Stimulated activated naive B cell treated with anti-CD40 and anti-IgM and Interleukin-4, amounts not matched to agents 10 μg/mL and 1 μg/mL and 100 μg/mL, for 72 hours (primary cell): ENCODE measurements at regions not wholly inside any gene's neighbourhood (a gene's known extent, or its start where the extent isn't known, plus 50 kb on each side); places are given as distances from the start of the nearest gene placed in this dataset.
"Not testable (repeated sequence)": the region's sequence is repeated elsewhere in the genome, so short reads cannot be mapped to it uniquely, and the experiment has no call there.

Source experiments
- ATAC-seq, 2 donors: fragments of 150-1000 bp; cut with Tn5 transposase; replicated peaks; 2 replicates each; pipeline ENCODE4 v1.10.0; 2021; ENCODE audit warnings: moderate library complexity in 1 of 2
- DNase-seq: peaks from one replicate; pipeline ENCODE4 v3.0.0; 2021
- H3K27ac Mint-ChIP-seq: one replicate; pipeline ENCODE4 v1.8.0; 2022; ENCODE audit warnings: mild to moderate bottlenecking, mixed read lengths
- H3K27me3 Mint-ChIP-seq, 2 donors: one replicate each; pipeline ENCODE4 v1.8.0; 2022; ENCODE audit warnings: mixed read lengths in 2 of 2
- H3K36me3 Mint-ChIP-seq, 2 donors: one replicate each; pipeline ENCODE4 v1.8.0; 2022; ENCODE audit warnings: mixed read lengths in 2 of 2, mild to moderate bottlenecking in 1 of 2
- H3K4me1 Mint-ChIP-seq, 2 donors: one replicate each; pipeline ENCODE4 v1.8.0; 2022; ENCODE audit warnings: mixed read lengths in 2 of 2, mild to moderate bottlenecking in 1 of 2
- H3K4me3 Mint-ChIP-seq, 2 donors: one replicate each; pipeline ENCODE4 v1.8.0; 2022; ENCODE audit warnings: mild to moderate bottlenecking in 2 of 2, mixed read lengths in 2 of 2, moderate library complexity in 1 of 2
- H3K9me3 Mint-ChIP-seq, 2 donors: one replicate each; pipeline ENCODE4 v1.8.0; 2022; ENCODE audit warnings: mixed read lengths in 2 of 2, mild to moderate bottlenecking in 1 of 2

GRCh38 chr5:174533751-174534241, 190.6 kb upstream of the MSX2 start:
- no peaks in the 10 kb centered on the region for H3K4me1 Mint-ChIP-seq
- no peak overlapping the region for H3K4me3 Mint-ChIP-seq
- peaks cover 0 to 1% of the 10 kb centered on the region in 2 donors for H3K36me3 Mint-ChIP-seq
- peaks cover 0 to 3% of the 10 kb centered on the region in 2 donors for H3K9me3 Mint-ChIP-seq
- no peak overlapping the region for H3K27ac Mint-ChIP-seq
- no peak for DNase-seq
- H3K27me3 Mint-ChIP-seq, result peaks cover 6% of the 10 kb centered on the region in 2 donors
- ATAC-seq, result no peak

DNA sequence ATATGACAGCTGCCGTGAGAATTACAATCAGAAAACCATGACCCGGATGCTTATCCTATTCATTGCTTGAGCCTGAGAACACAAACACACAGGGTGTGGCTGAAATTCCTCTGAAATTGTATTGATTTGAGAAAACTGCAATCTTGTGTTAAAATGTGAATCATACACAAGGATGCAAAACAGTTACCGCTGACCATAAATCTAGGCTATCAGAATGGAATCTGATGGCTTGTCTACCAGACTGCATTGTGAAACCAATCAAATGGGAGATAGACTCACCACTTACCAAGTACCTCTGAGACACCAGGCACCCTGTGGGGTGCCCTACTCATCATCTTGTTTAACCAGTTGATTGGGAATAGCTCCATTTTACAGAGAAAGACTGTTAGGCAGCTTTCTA, 188.7 kb upstream of the MSX2 start:
- ATAC-seq (no peak), DNase-seq (no peak)

GRCh38 chr5:174539823-174540222, 184.6 kb upstream of the MSX2 start:
- not testable (repeated sequence) for H3K27me3 Mint-ChIP-seq, H3K9me3 Mint-ChIP-seq, ATAC-seq, H3K27ac Mint-ChIP-seq, H3K4me1 Mint-ChIP-seq, DNase-seq, H3K36me3 Mint-ChIP-seq, H3K4me3 Mint-ChIP-seq

More for the DNA sequence above, 188.7 kb upstream of the MSX2 start:
- Mint-ChIP-seq H3K27ac (no peak overlapping the region), H3K9me3 (peaks cover 0 to 5% of the 10 kb centered on the region in 2 donors), H3K27me3 (peaks cover 4 to 5% of the 10 kb centered on the region in 2 donors), H3K4me1 (no peaks in the 10 kb centered on the region), H3K4me3 (no peak overlapping the region), H3K36me3 (peaks cover 0 to 1% of the 10 kb centered on the region in 2 donors)

GRCh38 chr5:174542037-174542436, 182.3 kb upstream of the MSX2 start:
- peaks cover 0 to 1% of the 10 kb centered on the region in 2 donors for H3K36me3 Mint-ChIP-seq
- H3K27ac Mint-ChIP-seq, result no peak overlapping the region
- DNase-seq (no peak), ATAC-seq (no peak)
- H3K4me1 Mint-ChIP-seq, result no peaks in the 10 kb centered on the region
- no peaks in the 10 kb centered on the region for H3K27me3 Mint-ChIP-seq
- no peak overlapping the region for H3K4me3 Mint-ChIP-seq
- peaks cover 3 to 6% of the 10 kb centered on the region in 2 donors for H3K9me3 Mint-ChIP-seq

DNA sequence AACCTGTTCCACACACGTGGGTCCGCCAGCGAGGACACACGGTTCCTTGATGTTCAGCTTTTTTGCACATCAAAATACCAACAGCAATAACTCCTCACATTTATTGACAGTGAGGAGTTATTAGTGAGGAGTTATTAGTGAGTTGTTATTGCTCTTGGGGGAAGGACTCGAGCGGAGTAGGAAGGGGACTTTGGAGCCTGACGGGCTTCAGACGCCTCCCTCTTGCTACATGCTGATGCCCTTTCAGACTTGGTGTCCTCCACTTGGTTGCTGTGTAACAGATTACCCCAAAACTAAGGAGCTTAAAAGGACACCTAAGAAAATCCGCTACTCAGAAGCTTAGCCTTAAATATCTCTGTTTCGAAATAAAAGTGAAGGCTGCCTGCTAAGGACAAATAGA, 181.9 kb upstream of the MSX2 start:
- Mint-ChIP-seq H3K36me3 (peaks cover 0 to 1% of the 10 kb centered on the region in 2 donors), H3K27me3 (no peaks in the 10 kb centered on the region), H3K9me3 (peaks cover 3 to 6% of the 10 kb centered on the region in 2 donors), H3K4me3 (no peak overlapping the region), H3K4me1 (no peaks in the 10 kb centered on the region), H3K27ac (no peak overlapping the region)
- ATAC-seq (no peak), DNase-seq (no peak)

- H3K36me3 Mint-ChIP-seq, result no peaks in the 10 kb centered on the region
- peaks cover 3% of the 10 kb centered on the region in 2 donors for H3K9me3 Mint-ChIP-seq
- DNase-seq (no peak), ATAC-seq (no peak)
- no peak overlapping the region for H3K27ac Mint-ChIP-seq
- no peaks in the 10 kb centered on the region for H3K27me3 Mint-ChIP-seq
- no peak overlapping the region for H3K4me3 Mint-ChIP-seq
- H3K4me1 Mint-ChIP-seq, result no peaks in the 10 kb centered on the region
These were observed 178.5 kb upstream of the MSX2 start for GRCh38 chr5:174545926-174546325.

- H3K9me3 Mint-ChIP-seq, result peaks cover 1 to 3% of the 10 kb centered on the region in 2 donors
- H3K27ac Mint-ChIP-seq, result no peak overlapping the region
- H3K36me3 Mint-ChIP-seq, result no peaks in the 10 kb centered on the region
- no peaks in the 10 kb centered on the region for H3K27me3 Mint-ChIP-seq
- no peak overlapping the region for H3K4me3 Mint-ChIP-seq
- no peaks in the 10 kb centered on the region for H3K4me1 Mint-ChIP-seq
- DNase-seq (no peak), ATAC-seq (no peak)
These were observed 176.6 kb upstream of the MSX2 start for GRCh38 chr5:174547814-174548213.

DNA sequence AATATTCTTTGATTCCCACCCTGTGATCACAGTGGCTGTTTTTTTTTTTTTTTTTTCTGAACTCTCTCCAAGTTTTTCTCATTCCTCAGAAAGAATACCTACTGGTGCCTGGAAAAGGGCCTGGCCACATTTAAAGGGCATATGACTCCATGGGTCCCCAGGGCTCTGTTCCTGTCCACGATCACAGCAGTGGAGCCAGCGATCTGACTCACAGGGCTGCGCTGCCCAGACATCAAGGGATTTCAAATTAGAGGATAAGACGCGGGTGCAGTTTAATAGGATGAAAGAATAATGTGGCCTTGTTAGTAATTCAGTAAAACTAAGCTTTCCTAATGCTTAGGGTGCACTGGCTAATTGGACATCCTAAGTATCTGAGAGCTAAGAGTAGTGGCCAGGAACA, 175.1 kb upstream of the MSX2 start:
- H3K27me3 Mint-ChIP-seq, result no peaks in the 10 kb centered on the region
- DNase-seq (no peak), ATAC-seq (no peak)
- H3K27ac Mint-ChIP-seq, result no peak overlapping the region
- no peaks in the 10 kb centered on the region for H3K36me3 Mint-ChIP-seq
- H3K4me1 Mint-ChIP-seq, result no peaks in the 10 kb centered on the region
- H3K9me3 Mint-ChIP-seq, result peaks cover 1 to 3% of the 10 kb centered on the region in 2 donors
- H3K4me3 Mint-ChIP-seq, result no peak overlapping the region

- Mint-ChIP-seq H3K4me3 (no peak overlapping the region), H3K9me3 (peaks cover 1 to 3% of the 10 kb centered on the region in 2 donors), H3K27ac (no peak overlapping the region), H3K36me3 (no peaks in the 10 kb centered on the region), H3K4me1 (no peaks in the 10 kb centered on the region), H3K27me3 (no peaks in the 10 kb centered on the region)
- ATAC-seq (no peak), DNase-seq (no peak)
These were observed 174.4 kb upstream of the MSX2 start for GRCh38 chr5:174550026-174550425.

DNA sequence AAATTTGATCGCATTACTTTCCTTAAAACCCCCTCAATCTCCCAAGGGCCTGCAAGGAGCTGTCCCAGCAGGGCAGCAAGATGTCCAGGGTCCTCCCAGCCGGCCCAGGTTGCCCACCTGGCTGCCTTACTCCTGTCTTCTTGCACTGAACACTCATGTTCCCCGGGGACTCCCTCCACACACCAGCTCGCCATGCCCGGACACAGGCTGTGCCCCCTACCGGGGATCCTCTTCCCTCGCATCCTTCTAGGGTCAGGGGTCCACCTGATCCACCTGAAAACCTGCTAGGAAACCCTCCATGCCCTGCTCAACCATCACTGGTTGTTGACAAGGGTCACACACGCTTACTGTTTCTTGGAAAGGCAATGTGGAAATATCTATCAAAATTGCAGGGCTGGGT, 172.0 kb upstream of the MSX2 start:
- H3K36me3 Mint-ChIP-seq, result peaks cover 0 to 1% of the 10 kb centered on the region in 2 donors
- no peaks in the 10 kb centered on the region for H3K4me1 Mint-ChIP-seq
- DNase-seq (no peak), ATAC-seq (no peak)
- H3K27ac Mint-ChIP-seq, result no peak overlapping the region
- no peaks in the 10 kb centered on the region for H3K27me3 Mint-ChIP-seq
- H3K4me3 Mint-ChIP-seq, result no peak overlapping the region
- H3K9me3 Mint-ChIP-seq, result peaks cover 5 to 8% of the 10 kb centered on the region in 2 donors

GRCh38 chr5:174553556-174553955, 170.8 kb upstream of the MSX2 start:
- Mint-ChIP-seq H3K4me3 (no peak overlapping the region), H3K27me3 (no peaks in the 10 kb centered on the region), H3K4me1 (no peaks in the 10 kb centered on the region), H3K27ac (no peak overlapping the region), H3K9me3 (peaks cover 5 to 8% of the 10 kb centered on the region in 2 donors), H3K36me3 (peaks cover 0 to 1% of the 10 kb centered on the region in 2 donors)
- DNase-seq, result no peak
- ATAC-seq, result no peak

GRCh38 chr5:174555726-174556125, 168.7 kb upstream of the MSX2 start:
- Mint-ChIP-seq H3K9me3 (peaks cover 5 to 6% of the 10 kb centered on the region in 2 donors), H3K36me3 (peaks cover 0 to 1% of the 10 kb centered on the region in 2 donors), H3K4me1 (no peaks in the 10 kb centered on the region), H3K27me3 (no peaks in the 10 kb centered on the region), H3K4me3 (no peak overlapping the region), H3K27ac (no peak overlapping the region)
- DNase-seq (no peak), ATAC-seq (no peak)

DNA sequence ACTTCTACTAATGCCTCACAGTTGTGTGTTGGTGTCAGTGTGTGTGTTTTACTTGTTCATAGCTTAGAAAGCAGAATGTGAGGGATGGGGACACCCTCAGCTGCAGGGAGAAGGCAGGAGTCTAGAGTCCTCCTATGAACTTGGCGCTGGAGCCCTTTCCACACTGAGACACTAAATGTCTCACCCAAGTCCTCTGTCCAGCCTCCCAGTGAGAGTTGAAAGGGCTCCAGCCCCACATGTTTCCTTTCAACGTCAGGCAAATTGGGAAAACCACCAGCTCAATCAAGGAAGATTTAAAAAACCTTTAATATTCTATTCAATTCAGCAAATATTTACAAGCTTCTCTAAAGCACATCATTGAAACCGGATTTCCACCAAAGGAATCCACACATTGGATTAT, 167.6 kb upstream of the MSX2 start:
- H3K36me3 Mint-ChIP-seq, result peaks cover 0 to 1% of the 10 kb centered on the region in 2 donors
- DNase-seq (no peak), ATAC-seq (no peak)
- H3K4me1 Mint-ChIP-seq, result no peaks in the 10 kb centered on the region
- H3K27ac Mint-ChIP-seq, result no peak overlapping the region
- H3K27me3 Mint-ChIP-seq, result no peaks in the 10 kb centered on the region
- no peak overlapping the region for H3K4me3 Mint-ChIP-seq
- peaks cover 5 to 8% of the 10 kb centered on the region in 2 donors for H3K9me3 Mint-ChIP-seq

GRCh38 chr5:174558190-174558589, 166.2 kb upstream of the MSX2 start:
- ATAC-seq, result no peak
- Mint-ChIP-seq H3K4me1 (no peaks in the 10 kb centered on the region), H3K27me3 (no peaks in the 10 kb centered on the region), H3K9me3 (peaks cover 5 to 8% of the 10 kb centered on the region in 2 donors), H3K4me3 (no peak overlapping the region), H3K27ac (no peak overlapping the region), H3K36me3 (peaks cover 0 to 1% of the 10 kb centered on the region in 2 donors)
- no peak for DNase-seq

DNA sequence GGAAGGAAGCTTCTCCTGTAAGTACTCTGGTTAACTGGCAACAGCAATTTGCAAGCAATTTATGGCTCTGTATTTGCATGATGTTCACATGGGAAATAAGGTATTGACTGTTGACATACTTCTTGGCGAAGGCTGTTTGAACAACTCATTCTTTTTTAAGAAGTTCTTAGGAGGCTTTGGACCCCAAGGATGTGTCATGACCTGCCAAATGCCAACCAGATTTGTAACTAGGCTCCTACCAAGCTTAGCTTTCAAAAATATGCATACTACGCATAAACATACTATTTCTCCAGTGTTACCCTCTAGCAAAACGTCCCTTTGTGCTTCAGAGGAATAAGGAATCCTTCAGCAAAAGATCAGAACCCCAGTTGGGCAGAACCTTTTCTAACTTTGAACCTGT, 165.2 kb upstream of the MSX2 start:
- no peaks in the 10 kb centered on the region for H3K4me1 Mint-ChIP-seq
- H3K36me3 Mint-ChIP-seq, result peaks cover 0 to 1% of the 10 kb centered on the region in 2 donors
- DNase-seq, result no peak
- H3K9me3 Mint-ChIP-seq, result peaks cover 5 to 8% of the 10 kb centered on the region in 2 donors
- ATAC-seq, result no peak
- no peak overlapping the region for H3K4me3 Mint-ChIP-seq
- H3K27ac Mint-ChIP-seq, result no peak overlapping the region
- no peaks in the 10 kb centered on the region for H3K27me3 Mint-ChIP-seq
